Left lobe of liver (tissue), 2 donors: ENCODE measurements at regions not wholly inside any gene's neighbourhood (a gene's known extent, or its start where the extent isn't known, plus 50 kb on each side); places are given as distances from the start of the nearest gene placed in this dataset.
"Not testable (repeated sequence)": the region's sequence is repeated elsewhere in the genome, so short reads cannot be mapped to it uniquely, and the experiment has no call there.

ENCODE experiments used
- ATAC-seq: fragments of 200-7000 bp; cut with Tn5 transposase; one replicate; pipeline ENCODE4 v1.9.1; 2020; ENCODE audit warnings: mild to moderate bottlenecking, moderate library complexity
- DNase-seq: peaks from one replicate; pipeline ENCODE4 v3.0.0-alpha.2; 2020; ENCODE audit warnings: low spot score
- donor health status: DM: no; HTN: no; CAD: no; lungs with moderate emphysema.
- donor health status: DM: no; HTN: yes; CAD: no.

DNA sequence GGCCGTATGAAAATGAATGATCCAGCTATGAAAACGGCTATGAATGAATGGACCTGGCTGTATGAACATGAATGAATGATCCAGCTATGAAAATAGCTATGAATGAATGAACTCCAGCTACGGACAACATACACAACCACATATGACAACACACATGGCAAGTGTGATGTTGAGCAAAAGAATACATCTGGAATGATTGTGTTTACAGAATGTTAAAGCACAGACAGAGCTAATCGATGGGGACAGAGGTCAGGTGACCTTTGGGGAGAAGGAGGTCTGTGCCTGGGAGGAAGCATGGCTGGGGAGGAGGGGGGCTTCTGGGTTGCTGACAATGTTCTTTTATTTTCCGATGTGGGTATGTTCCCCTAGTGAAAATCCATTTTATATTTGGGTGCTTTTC, 174.0 kb upstream of the WSCD1 start:
- DNase-seq, result no peak
- ATAC-seq, result no peak

- ATAC-seq (no peak), DNase-seq (no peak)
Observed at GRCh38 chr17:5897275-5897911, 172.8 kb upstream of the WSCD1 start.

GRCh38 chr17:5897981-5898380, 172.2 kb upstream of the WSCD1 start:
- not testable (repeated sequence) for ATAC-seq, DNase-seq

GRCh38 chr17:5898406-5898805, 171.8 kb upstream of the WSCD1 start:
- ATAC-seq (no peak), DNase-seq (no peak)

DNA sequence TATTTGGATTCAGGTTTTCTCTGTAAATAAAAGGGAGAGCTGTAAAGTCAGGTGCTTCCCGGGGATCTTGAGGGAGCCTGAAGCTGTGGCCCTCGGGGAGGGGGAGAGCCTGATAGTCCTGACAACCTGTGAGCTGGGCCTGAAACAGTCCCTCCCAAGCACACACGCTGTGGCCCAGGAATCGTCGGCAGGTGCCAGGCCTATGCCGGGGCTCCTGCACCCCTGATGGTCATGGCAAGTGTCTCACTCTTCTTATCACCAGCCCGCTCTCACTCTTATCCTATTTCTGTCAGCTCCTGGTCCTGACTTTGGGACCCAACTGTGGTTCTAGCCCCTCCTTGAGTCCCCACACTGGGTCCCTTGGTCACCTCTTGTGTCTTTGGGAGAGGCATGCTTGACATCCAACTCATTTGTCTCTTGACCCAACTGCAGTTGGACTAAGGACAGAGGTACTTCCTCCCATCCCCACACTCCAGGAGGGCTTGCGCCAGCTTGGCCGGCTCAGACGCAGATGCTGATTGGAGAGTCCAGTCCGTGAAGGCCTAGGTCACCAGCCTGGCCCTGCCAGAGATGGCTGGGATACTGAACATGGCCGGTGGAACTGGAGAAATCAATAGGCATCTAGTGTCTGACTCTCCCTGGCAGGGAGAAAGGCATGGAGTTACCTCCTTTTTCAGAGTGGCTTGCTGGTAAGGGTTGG, 170.5 kb upstream of the WSCD1 start:
- no peak for ATAC-seq

DNA sequence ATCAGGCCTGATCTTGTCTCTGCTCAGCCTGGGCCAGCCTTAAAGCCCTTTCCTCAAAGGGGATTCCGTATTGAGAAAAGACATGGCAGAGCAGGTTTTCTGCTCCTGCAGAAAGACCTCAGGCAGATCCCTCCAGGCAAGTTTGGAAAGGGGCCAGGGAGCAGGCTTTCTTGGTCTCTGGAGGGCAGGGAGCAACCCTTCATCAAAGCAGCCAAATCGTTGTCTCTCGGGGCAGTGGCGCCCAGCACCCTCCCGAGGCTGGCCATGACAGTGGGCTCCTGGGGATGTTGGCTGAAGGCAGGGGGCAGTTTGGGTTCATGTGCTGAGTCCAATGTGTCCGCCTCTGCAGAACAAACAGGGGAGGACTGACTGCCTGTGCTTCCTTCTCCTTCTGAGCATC, 168.4 kb upstream of the WSCD1 start:
- DNase-seq (no peak), ATAC-seq (no peak)

More for the DNA sequence above, 170.5 kb upstream of the WSCD1 start:
- DNase-seq, result no peak

GRCh38 chr17:5902181-5903140, 167.7 kb upstream of the WSCD1 start:
- DNase-seq (no peak), ATAC-seq (no peak)

DNA sequence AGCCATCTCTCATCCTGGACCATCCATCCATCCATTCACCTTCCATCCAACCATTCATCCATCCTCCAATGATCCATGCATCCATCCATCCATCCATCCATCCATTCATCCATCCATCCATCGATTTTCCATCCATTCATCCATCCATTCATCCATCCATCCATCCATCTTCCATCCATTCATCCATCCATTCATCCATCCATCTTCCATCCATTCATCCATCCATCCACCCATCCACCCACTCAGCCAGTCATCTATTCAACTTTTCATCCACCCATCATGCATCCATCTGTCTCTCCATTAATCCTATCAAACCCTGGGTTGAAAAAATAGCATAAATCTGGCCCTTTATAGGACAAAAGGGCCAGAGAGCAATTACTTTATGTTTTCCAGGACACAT, 158.3 kb upstream of the WSCD1 start:
- ATAC-seq (no peak), DNase-seq (no peak)

DNA sequence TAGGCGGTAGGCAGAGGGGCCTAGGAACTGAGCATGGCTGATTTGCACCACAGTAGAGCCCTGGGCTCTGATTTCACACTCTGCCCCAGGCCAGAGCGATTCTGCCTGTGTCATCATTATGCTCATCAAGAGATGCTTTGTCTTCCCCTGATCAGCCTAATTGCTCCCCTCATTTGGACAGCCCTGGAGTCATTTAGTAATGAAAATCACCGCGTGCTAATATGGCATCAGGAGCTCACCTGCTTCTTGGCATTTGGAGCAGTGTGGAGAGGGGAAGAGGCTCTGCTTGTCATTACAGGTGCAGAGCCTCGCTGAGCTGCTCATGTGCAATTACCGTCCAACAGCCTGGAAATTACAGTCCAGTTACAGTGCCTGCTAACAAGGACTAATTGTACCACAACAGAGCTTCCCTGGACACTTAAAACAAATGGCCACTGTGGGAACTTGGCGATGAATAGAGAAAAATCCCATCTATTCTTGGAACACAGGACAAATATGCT, 157.1 kb upstream of the WSCD1 start:
- DNase-seq (no peak), ATAC-seq (no peak)

DNA sequence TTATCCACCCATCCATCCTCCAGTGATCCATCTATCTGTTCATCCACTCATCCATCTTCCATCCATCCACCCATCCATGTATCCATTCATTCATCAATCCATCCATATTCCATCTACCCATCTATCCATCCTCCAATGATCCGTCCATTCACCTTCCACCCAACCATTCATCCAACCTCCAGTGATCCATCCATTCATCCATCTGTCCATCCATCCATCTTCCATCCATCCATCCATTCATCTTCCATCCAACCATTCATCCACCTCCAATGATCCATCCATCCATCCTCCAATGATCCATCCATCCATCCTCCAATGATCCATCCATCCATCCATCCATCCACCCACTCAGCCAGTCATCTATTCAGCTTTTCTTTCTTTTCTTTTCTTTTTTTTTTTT, 156.5 kb upstream of the WSCD1 start:
- DNase-seq, result no peak
- no peak for ATAC-seq

- no peak for DNase-seq
- ATAC-seq, result no peak
Observed at GRCh38 chr17:5915337-5915736, 154.8 kb upstream of the WSCD1 start.

DNA sequence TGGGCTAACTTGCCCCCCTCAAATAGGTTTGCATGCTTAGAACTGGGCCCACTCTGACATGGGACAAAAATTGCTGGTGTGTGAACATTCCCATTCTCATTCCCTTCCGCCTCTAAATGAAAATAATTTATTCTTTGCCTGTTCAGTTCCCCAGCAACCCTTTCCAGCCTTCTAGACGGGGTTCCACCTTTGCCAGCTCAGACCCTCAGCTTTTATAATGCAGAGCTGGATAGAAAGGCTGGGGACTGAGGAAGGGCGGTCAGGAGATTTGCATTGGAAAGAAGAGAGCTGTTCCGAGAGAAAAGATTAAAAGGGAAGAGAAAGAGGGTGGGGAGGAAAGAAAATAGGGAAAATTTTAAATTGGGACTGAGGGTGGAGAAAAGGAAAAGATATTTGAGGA, 151.1 kb upstream of the WSCD1 start:
- ATAC-seq (no peak), DNase-seq (no peak)

DNA sequence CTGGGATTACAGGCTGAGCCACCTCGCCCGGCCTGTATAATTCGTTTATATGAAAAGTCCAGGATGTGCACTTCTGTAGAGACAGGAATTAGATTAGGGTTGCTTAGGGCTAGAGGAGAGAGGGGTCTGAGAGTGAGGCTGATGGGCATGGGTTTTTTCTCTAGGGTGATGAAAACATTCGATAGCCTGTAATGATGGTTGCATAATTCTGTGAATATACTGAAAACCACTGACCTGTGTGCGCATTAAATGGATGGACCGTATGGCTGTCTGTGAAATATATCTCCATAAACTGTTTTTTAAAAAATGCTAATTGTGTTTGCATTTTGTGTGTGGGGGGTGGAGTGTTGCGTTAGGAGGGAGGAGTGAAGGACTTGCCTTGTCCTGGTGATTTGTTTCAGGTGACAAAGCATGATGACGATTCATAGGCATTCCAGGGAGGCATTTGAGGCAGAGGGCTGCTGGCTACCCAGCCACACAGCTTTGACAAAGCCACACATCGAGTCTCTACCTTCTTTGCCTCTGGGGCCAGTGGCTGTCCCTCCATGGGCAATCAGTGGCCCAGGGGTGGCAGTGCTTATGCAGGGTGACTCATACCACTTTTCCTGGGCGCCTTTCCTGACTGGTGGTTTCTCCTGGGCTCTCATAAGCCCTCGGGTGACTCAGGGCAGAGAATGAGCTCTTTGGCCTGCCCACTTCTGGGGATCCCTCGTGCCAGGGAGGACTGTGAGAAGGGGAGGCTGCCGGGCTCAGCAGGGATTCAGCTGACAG, 148.5 kb upstream of the WSCD1 start:
- ATAC-seq (no peak), DNase-seq (no peak)

DNA sequence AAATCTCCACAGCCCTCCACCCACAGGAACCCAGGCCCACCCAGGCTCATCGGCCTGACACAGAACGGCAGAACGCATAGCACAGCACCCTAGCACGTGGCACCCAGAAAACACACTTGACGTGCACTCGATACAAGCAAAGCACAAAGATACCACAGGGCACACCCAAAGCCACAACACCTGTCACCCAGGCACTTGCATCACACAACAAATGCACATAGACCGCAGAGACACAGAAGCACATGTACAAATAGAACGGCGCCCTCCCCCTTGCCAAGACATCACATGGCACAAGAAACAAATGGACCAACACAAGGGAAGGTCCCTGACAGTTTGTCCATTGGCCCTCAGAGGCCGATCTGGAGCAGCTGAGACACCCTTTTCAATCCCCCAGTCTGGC, 147.7 kb upstream of the WSCD1 start:
- DNase-seq, result no peak
- ATAC-seq, result no peak

DNA sequence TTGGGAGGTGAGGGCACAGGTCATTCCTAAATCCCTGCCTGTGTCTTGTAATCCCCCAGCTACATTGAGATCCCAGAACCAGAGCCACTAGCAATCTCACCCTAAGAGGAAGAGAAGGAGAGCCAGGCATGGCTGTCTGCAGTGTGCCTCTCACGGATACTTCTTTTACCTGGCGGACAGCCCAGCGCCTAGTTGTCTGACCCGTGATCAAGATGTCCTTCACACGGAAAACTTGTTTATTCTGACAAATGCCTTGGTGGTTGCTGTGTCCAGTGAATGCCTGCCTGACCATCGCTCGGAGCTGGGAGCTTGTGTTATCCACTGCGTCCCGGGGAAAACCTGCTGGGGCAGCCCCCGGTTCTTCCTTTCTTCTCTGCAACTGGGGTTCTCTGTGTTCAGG, 140.5 kb upstream of the WSCD1 start:
- no peak for DNase-seq
- no peak for ATAC-seq

DNA sequence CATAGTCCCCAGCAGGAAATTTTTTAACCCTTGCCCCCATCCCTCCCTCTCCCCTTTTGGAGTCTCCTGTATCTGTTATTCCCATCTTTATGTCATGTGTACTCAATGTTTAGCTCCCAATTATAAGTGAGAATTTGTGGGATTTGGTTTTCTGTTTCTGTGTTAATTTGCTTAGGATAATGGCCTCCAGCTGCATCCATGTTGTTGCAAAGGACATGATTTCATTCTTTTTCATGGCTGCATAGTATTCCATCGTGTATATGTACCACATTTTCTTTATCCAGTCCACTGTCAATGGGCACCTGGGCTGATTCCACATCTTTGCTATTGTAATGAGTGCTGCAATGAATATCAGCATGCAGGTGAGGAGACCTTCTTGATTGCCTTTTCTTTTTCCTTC, 139.6 kb upstream of the WSCD1 start:
- not testable (repeated sequence) for DNase-seq, ATAC-seq

DNA sequence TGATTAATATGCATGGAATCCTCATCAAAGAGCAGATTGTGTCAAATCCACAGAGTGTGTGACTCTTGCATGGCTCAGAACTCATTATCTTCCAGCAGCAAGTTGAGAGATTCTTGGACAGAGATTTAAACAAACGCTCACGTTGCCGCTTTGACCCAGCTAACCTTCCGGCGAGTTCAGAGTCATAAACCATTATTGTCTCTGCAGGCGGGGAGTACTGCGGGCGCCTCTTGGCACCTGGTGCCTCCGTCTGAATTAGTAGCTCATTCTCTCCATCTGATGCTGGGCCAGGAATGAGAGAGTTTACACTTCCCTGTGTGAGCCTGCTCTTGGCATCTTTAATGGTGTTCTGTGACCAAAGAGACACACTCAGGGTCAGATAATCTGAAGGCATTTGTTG, 138.6 kb upstream of the WSCD1 start:
- ATAC-seq (no peak), DNase-seq (no peak)

GRCh38 chr17:5933430-5933829, 136.7 kb upstream of the WSCD1 start:
- ATAC-seq (no peak), DNase-seq (no peak)

DNA sequence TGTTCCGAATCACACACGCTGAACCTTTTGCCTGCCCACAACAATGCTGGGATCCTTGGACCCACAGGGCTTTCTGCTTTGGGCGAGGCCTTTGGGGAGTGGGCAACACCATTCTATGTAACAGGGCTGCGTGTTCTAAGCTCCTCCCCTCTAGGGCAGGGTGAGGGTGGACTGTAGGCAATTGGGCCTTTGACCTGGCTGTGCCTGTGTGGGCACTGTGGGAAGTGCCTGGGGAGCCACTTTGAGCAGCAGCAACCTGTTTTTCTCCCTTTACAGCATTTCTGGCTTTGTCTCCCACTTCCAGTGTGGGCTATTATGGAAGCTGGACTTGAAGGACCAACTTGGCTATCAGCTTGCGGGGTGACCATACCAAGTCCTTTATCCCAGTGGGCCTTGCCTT, 128.9 kb upstream of the WSCD1 start:
- DNase-seq, result no peak
- no peak for ATAC-seq

DNA sequence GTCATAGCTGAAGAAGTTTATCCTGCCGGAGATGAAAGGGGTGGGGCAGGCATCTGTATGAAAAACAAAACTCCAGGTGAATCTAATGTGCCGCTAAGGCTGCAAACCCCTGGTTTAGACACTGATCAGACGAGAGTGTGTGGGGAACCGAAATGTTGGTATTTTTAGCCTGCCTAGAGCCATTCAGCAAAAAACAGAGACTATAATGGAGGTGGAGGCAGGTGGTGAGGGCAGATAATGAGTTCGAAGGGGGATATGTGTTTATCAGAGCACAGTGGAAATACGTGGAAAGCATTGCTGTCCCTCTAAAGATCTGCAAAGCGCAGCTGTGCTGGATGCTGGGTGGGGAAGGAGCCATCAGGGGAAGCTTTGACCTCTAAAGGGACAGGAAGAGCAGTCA, 127.5 kb upstream of the WSCD1 start:
- ATAC-seq (no peak), DNase-seq (no peak)

DNA sequence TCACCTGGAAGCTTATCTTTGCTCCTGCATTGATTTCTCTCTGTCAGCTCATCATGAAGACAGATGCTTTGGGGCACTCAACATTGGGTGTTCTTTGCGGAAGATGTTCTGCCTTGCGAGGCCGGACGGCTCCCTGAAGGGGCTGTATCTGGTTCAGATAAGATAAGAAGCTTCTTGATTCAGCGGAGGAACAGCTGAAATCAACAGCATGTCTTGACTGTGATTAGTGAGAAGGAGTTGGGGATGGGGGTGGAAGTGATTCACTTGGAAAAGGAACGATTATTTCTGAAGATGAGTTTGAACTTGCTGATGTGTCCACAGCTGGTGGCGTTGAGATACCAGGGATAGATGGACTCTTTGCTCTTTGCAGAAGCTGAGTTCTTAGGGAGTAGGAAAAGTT, 126.9 kb upstream of the WSCD1 start:
- DNase-seq (no peak), ATAC-seq (no peak)
